ENCODE measurements at regions not wholly inside any gene's neighbourhood (a gene's known extent, or its start where the extent isn't known, plus 50 kb on each side); places are given as distances from the start of the nearest gene placed in this dataset.

- TF ChIP-seq FOXA1 (IDR thresholded peaks at IDR 0.05) (no peak), FOXM1 (IDR thresholded peaks at IDR 0.05; ENCODE audit: borderline replicate concordance) (no peak), L3MBTL2 (conservative IDR thresholded peaks at IDR 0.05) (no peak), ZNF384 (IDR thresholded peaks at IDR 0.05) (no peak), LEF1 (IDR thresholded peaks at IDR 0.05; ENCODE audit: borderline replicate concordance) (no peak), TARDBP (IDR thresholded peaks at IDR 0.05) (no peak), ELF4 (IDR thresholded peaks at IDR 0.05) (no peak), FOXK2 (IDR thresholded peaks at IDR 0.05) (no peak), HDGF (IDR thresholded peaks at IDR 0.05; ENCODE audit: borderline replicate concordance) (no peak), ARNT (IDR thresholded peaks at IDR 0.05) (no peak)
- TF ChIP-seq, protein P1, sequence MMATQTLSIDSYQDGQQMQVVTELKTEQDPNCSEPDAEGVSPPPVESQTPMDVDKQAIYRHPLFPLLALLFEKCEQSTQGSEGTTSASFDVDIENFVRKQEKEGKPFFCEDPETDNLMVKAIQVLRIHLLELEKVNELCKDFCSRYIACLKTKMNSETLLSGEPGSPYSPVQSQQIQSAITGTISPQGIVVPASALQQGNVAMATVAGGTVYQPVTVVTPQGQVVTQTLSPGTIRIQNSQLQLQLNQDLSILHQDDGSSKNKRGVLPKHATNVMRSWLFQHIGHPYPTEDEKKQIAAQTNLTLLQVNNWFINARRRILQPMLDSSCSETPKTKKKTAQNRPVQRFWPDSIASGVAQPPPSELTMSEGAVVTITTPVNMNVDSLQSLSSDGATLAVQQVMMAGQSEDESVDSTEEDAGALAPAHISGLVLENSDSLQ (IDR thresholded peaks at IDR 0.05), result no peak
- DNase-seq (ENCODE audit: extremely low spot score), result no peak
- POLR2A ChIA-PET, result no interaction called here
- CTCF ChIA-PET, result no interaction called here
These were observed 182.3 kb upstream of the CDYL start for GRCh38 chr6:4593951-4594350.

GRCh38 chr6:4592026-4592425 is 184.2 kb upstream of the CDYL start:
- TF ChIP-seq SP1 (IDR thresholded peaks at IDR 0.05), result no peak
- TF ChIP-seq FOXK2 (IDR thresholded peaks at IDR 0.05), result no peak
- no peak for TF ChIP-seq TARDBP (IDR thresholded peaks at IDR 0.05)
- no peak for TF ChIP-seq LEF1 (IDR thresholded peaks at IDR 0.05; ENCODE audit: borderline replicate concordance)
- TF ChIP-seq BHLHE40 (IDR thresholded peaks at IDR 0.05; ENCODE audit: borderline replicate concordance), result no peak
- no peak for TF ChIP-seq ZNF384 (IDR thresholded peaks at IDR 0.05)
- no peak for TF ChIP-seq CTBP1 (IDR thresholded peaks at IDR 0.05; ENCODE audit: borderline replicate concordance)
- TF ChIP-seq HDGF (IDR thresholded peaks at IDR 0.05; ENCODE audit: borderline replicate concordance), result no peak
- no peak for TF ChIP-seq ELF4 (IDR thresholded peaks at IDR 0.05)
- no peak for TF ChIP-seq ARNT (IDR thresholded peaks at IDR 0.05)
- TF ChIP-seq NFRKB (IDR thresholded peaks at IDR 0.05), result no peak
- TF ChIP-seq FOXM1 (IDR thresholded peaks at IDR 0.05; ENCODE audit: borderline replicate concordance), result no peak
- TF ChIP-seq, protein P1 (IDR thresholded peaks at IDR 0.05), result no peak
- TF ChIP-seq FOXA1 (IDR thresholded peaks at IDR 0.05), result no peak
- TF ChIP-seq SUZ12 (IDR thresholded peaks at IDR 0.05), result no peak
- no peak for TF ChIP-seq L3MBTL2 (conservative IDR thresholded peaks at IDR 0.05)
- DNase-seq (ENCODE audit: extremely low spot score), result no peak
- POLR2A ChIA-PET, result no interaction called here
- CTCF ChIA-PET, result no interaction called here

DNA sequence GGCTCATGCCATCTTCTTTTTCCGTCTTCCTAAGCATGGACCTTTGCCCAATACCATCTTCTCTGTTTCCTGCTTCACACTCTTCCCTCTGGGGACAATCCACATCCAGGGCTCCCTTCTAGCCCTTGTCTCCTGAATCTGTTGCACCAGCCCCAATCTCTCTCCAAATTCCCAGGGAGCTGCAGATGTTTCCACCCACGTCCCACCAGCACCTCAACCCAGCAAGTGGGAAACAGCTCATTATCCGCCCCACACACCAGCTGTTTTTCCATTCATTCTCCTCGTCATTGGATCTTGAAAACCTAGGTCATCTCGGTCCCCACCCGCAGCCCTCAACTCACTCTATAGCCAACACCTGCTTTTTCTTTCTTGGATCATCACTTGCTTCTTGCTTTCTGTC is 185.0 kb upstream of the CDYL start:
- ChIA-PET CTCF (no interaction called here), POLR2A (no interaction called here)
- TF ChIP-seq, protein P1 (IDR thresholded peaks at IDR 0.05), result no peak
- TF ChIP-seq FOXK2 (IDR thresholded peaks at IDR 0.05) (no peak), BHLHE40 (IDR thresholded peaks at IDR 0.05; ENCODE audit: borderline replicate concordance) (no peak), ZNF384 (IDR thresholded peaks at IDR 0.05) (no peak), CTBP1 (IDR thresholded peaks at IDR 0.05; ENCODE audit: borderline replicate concordance) (no peak), SUZ12 (IDR thresholded peaks at IDR 0.05) (no peak), ELF4 (IDR thresholded peaks at IDR 0.05) (no peak), HDGF (IDR thresholded peaks at IDR 0.05; ENCODE audit: borderline replicate concordance) (no peak), ARNT (IDR thresholded peaks at IDR 0.05) (no peak), SP1 (IDR thresholded peaks at IDR 0.05) (no peak), LEF1 (IDR thresholded peaks at IDR 0.05; ENCODE audit: borderline replicate concordance) (no peak), FOXA1 (IDR thresholded peaks at IDR 0.05) (no peak), FOXM1 (IDR thresholded peaks at IDR 0.05; ENCODE audit: borderline replicate concordance) (no peak), L3MBTL2 (conservative IDR thresholded peaks at IDR 0.05) (no peak), NFRKB (IDR thresholded peaks at IDR 0.05) (no peak), TARDBP (IDR thresholded peaks at IDR 0.05) (no peak)
- DNase-seq (ENCODE audit: extremely low spot score), result no peak

DNA sequence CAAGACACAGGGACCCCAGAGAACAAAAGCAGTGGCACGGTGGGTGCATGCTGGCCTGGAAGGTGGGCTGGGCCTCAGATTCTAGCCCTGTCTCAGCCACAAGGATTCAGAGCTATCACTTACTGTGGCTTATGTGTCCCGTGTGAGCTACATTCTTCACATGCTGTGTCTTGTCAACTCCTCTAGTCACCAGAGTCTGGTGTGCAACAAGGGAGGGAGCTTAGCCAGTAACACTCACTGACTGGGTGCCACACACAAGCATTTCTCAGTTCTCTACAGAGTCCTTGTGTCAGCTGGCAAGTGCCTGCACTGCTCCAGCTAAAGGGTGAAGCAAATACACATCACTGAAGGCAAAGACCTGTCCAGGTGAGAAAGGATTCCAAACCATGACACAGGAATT is 186.9 kb upstream of the CDYL start:
- TF ChIP-seq HDGF (IDR thresholded peaks at IDR 0.05; ENCODE audit: borderline replicate concordance) (no peak), ELF4 (IDR thresholded peaks at IDR 0.05) (no peak), FOXK2 (IDR thresholded peaks at IDR 0.05) (no peak), CTBP1 (IDR thresholded peaks at IDR 0.05; ENCODE audit: borderline replicate concordance) (no peak), FOXM1 (IDR thresholded peaks at IDR 0.05; ENCODE audit: borderline replicate concordance) (no peak), FOXA1 (IDR thresholded peaks at IDR 0.05) (no peak), TARDBP (IDR thresholded peaks at IDR 0.05) (no peak), ZNF384 (IDR thresholded peaks at IDR 0.05) (no peak), LEF1 (IDR thresholded peaks at IDR 0.05; ENCODE audit: borderline replicate concordance) (no peak), SP1 (IDR thresholded peaks at IDR 0.05) (no peak), L3MBTL2 (conservative IDR thresholded peaks at IDR 0.05) (no peak), BHLHE40 (IDR thresholded peaks at IDR 0.05; ENCODE audit: borderline replicate concordance) (no peak), NFRKB (IDR thresholded peaks at IDR 0.05) (no peak), SUZ12 (IDR thresholded peaks at IDR 0.05) (no peak), ARNT (IDR thresholded peaks at IDR 0.05) (no peak)
- TF ChIP-seq, protein P1 (IDR thresholded peaks at IDR 0.05), result no peak
- POLR2A ChIA-PET, result no interaction called here
- CTCF ChIA-PET, result interaction anchor here (0.5 kb wide), 1 partner anchor 139 kb away, joined by 3 read pairs; no protein-coding TSS in a partner anchor
- no peak for DNase-seq (ENCODE audit: extremely low spot score)

DNA sequence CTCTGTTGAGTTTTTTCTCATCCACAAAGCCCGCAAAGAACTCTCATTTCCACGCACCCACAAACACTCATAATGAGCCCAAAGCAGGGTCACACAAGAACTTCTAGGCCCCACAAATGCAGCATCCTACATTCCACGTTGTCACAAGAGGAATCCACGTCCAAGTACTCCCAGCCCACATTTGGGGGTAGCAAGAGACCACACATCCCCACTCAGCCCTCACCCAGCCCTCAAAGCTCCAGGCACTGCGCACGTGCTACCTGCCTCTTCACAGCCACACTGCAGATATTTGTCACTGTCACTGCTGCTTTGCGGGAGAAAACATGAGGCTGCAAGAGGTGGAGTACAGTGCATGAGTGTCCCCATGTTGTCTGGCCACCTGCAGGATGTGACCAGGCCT is 187.6 kb upstream of the CDYL start:
- no peak for DNase-seq (ENCODE audit: extremely low spot score)
- POLR2A ChIA-PET, result no interaction called here

More for the DNA sequence above, 187.6 kb upstream of the CDYL start:
- TF ChIP-seq TARDBP (IDR thresholded peaks at IDR 0.05), result no peak
- TF ChIP-seq ARNT (IDR thresholded peaks at IDR 0.05), result no peak
- no peak for TF ChIP-seq FOXM1 (IDR thresholded peaks at IDR 0.05; ENCODE audit: borderline replicate concordance)
- no peak for TF ChIP-seq ELF4 (IDR thresholded peaks at IDR 0.05)
- TF ChIP-seq L3MBTL2 (conservative IDR thresholded peaks at IDR 0.05), result no peak
- no peak for TF ChIP-seq SP1 (IDR thresholded peaks at IDR 0.05)
- no peak for TF ChIP-seq BHLHE40 (IDR thresholded peaks at IDR 0.05; ENCODE audit: borderline replicate concordance)
- TF ChIP-seq, protein P1 (IDR thresholded peaks at IDR 0.05), result no peak
- no peak for TF ChIP-seq HDGF (IDR thresholded peaks at IDR 0.05; ENCODE audit: borderline replicate concordance)
- no peak for TF ChIP-seq CTBP1 (IDR thresholded peaks at IDR 0.05; ENCODE audit: borderline replicate concordance)
- TF ChIP-seq SUZ12 (IDR thresholded peaks at IDR 0.05), result no peak
- no peak for TF ChIP-seq FOXA1 (IDR thresholded peaks at IDR 0.05)
- TF ChIP-seq ZNF384 (IDR thresholded peaks at IDR 0.05), result no peak
- no peak for TF ChIP-seq FOXK2 (IDR thresholded peaks at IDR 0.05)
- TF ChIP-seq NFRKB (IDR thresholded peaks at IDR 0.05), result no peak
- no peak for TF ChIP-seq LEF1 (IDR thresholded peaks at IDR 0.05; ENCODE audit: borderline replicate concordance)
- CTCF ChIA-PET, result no interaction called here

Data from HEK293T (cell line).